Left forelimb (tissue), 1 donor: ENCODE measurements at regions not wholly inside any gene's neighbourhood (a gene's known extent, or its start where the extent isn't known, plus 50 kb on each side); places are given as distances from the start of the nearest gene placed in this dataset.
"Not testable (repeated sequence)": the region's sequence is repeated elsewhere in the genome, so short reads cannot be mapped to it uniquely, and the experiment has no call there.

ENCODE experiments used
- DNase-seq: peaks from one replicate; pipeline ENCODE4 v3.0.0-alpha.2; 2018; ENCODE audit warnings: low spot score

- DNase-seq, result no peak
Measured at GRCh38 chr3:102686792-102687191, 252.0 kb downstream of the ZPLD1 start.

- no peak for DNase-seq
Measured at GRCh38 chr3:102687851-102688555, 253.2 kb downstream of the ZPLD1 start.

GRCh38 chr3:102688556-102688930, 253.7 kb downstream of the ZPLD1 start:
- no peak for DNase-seq

GRCh38 chr3:102691507-102691906, 256.7 kb downstream of the ZPLD1 start:
- DNase-seq, result no peak

- no peak for DNase-seq
Measured at GRCh38 chr3:102699104-102699818, 264.4 kb downstream of the ZPLD1 start.

GRCh38 chr3:102699819-102700140, 265.0 kb downstream of the ZPLD1 start:
- no peak for DNase-seq

- no peak for DNase-seq
Measured at GRCh38 chr3:102712896-102713295, 278.1 kb downstream of the ZPLD1 start.

- no peak for DNase-seq
Measured at GRCh38 chr3:102714567-102714966, 279.8 kb downstream of the ZPLD1 start.

GRCh38 chr3:102715030-102715697, 280.3 kb downstream of the ZPLD1 start:
- DNase-seq, result no peak

GRCh38 chr3:102718651-102719050, 283.8 kb downstream of the ZPLD1 start:
- DNase-seq, result no peak

- DNase-seq, result no peak
Measured at GRCh38 chr3:102722317-102722716, 287.5 kb downstream of the ZPLD1 start.

GRCh38 chr3:102727340-102727739, 292.5 kb downstream of the ZPLD1 start:
- DNase-seq, result no peak

GRCh38 chr3:102732581-102732980, 297.8 kb downstream of the ZPLD1 start:
- not testable (repeated sequence) for DNase-seq

GRCh38 chr3:102733791-102734563, 299.2 kb downstream of the ZPLD1 start:
- DNase-seq, result no peak

- no peak for DNase-seq
Measured at GRCh38 chr3:102735311-102735710, 300.5 kb downstream of the ZPLD1 start.

- no peak for DNase-seq
Measured at GRCh38 chr3:102736288-102736974, 301.6 kb downstream of the ZPLD1 start.

GRCh38 chr3:102736975-102737304, 302.1 kb downstream of the ZPLD1 start:
- no peak for DNase-seq

- DNase-seq, result no peak
Measured at GRCh38 chr3:102737353-102737752, 302.5 kb downstream of the ZPLD1 start.

- DNase-seq, result no peak
Measured at GRCh38 chr3:102741105-102741504, 306.3 kb downstream of the ZPLD1 start.

GRCh38 chr3:102741694-102742093, 306.9 kb downstream of the ZPLD1 start:
- DNase-seq, result no peak

- no peak for DNase-seq
Measured at GRCh38 chr3:102745881-102746280, 311.1 kb downstream of the ZPLD1 start.

GRCh38 chr3:102747611-102748010, 312.8 kb downstream of the ZPLD1 start:
- no peak for DNase-seq
